Lung microvascular endothelial cell (primary cell): ENCODE measurements at regions not wholly inside any gene's neighbourhood (a gene's known extent, or its start where the extent isn't known, plus 50 kb on each side); places are given as distances from the start of the nearest gene placed in this dataset.

Experiments
- DNase-seq, 2 donors: peaks; one replicate each; pipeline versions ENCODE4 v3.0.0 to v3.0.0-alpha.2; 2010; ENCODE audit warnings: low read depth in 2 of 2

DNA sequence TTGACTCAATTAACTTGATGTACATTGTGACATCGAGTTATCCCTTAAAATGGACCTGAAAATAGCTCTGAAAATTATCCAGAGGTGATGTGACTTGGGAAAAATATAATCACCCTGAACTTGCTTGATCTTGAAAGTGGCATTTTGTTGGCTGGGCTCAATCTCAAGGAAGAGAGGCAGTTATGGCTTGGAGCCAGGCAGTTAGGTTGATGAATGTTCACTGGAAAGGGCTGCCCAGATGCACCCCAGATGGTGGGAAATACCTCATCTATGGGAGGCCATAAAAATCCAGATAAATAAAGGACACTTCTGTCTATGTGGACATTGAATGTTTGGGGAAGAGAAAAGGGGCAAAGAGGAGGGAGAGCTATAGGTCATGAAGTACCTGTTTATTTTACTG lies 55.7 kb upstream of the OR5AN1 start:
- no peak for DNase-seq

DNA sequence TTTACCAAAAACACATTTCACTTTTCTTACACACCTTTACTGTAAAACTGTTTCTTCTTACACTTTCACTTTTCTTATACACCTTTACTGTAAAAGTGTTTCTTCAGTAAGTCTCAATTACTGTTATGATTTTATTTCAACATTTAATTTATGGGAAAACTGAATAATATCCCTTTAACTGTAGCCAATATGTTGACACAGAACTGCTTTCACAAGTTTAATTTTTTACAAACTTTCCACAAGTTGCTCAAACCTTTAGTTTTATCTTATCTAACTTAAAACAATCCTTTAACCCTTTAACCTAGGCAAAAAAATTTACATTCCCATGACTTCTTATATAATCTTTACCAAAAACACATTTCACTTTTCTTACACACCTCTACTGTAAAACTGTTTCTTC lies 63.3 kb upstream of the OR5AN1 start:
- no peak for DNase-seq

DNA sequence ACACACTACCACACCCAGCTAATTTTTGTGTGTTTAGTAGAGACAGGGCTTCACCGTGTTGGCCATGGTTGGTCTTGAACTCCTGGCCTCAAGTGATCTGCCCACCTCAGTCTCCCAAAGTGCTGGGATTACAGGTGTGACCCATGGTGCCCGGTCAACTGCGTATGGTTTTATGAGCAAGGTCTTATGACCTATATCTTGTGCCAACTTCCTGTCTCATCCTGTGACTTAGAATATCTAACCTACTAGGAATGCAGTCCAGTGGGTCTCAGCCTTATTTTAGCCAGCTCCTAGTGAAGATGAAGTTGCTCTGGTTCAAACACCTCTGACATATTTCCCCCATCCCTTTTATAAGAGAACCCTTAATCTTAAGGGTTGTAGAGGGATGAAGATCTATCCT lies 66.1 kb upstream of the OR5AN1 start:
- DNase-seq: no peak

DNA sequence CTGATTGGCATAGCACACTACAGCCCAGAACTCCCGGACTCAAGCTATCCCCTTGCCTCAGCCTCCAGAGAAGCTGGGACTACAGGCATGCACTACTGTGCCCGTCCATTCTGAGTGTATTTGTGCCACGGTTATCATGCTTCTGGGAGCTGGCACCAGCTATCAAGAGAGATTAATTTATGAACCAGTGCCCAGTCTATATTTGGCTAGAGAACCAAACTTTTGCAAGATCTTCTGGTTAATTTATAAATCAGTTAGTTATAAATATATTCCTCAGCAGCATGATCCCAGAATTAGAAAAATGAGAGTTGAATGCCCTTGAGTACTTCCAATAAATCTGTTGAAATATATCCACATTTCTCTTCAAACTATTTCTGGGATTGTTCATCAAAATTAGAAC lies 67.5 kb upstream of the OR5AN1 start:
- no peak for DNase-seq

DNA sequence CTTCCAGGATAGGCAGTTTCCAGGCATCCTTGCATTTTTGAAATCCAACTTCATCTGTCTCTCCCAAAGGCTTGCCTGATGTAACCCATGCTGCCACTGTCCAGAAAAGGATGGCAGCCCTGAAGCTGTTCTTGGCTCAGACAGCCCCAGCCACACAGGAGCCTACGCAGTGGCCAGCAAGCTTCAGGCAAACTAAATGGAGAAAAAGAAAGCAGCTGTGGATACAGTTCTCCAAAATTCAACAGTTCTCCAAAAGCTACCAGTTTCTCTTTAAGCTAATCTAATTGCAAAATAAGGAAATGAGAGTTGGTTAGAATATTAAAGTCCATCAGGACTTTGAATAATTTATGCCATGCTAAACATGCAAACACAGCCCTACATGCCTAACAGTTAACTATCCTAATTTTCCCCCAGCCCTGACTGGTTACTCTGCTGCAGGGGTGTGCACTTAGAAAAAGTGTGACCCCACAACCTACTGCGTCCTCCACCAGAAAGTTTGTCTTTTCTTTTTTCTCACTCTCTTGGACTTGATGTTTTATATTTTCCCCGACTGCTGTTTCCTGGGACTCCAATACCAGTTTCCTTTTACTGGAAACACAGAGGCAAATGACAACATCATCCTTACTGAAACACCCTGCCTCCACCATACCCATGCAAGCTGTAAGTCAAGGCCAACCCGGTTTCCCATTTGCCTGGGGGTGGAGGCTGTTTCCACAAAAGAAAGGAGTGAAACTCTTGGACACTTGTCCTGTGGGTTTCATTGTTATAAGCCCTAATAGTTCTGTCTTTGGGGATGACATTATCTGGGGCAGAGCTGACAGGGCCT lies 69.1 kb upstream of the OR5AN1 start:
- no peak for DNase-seq

DNA sequence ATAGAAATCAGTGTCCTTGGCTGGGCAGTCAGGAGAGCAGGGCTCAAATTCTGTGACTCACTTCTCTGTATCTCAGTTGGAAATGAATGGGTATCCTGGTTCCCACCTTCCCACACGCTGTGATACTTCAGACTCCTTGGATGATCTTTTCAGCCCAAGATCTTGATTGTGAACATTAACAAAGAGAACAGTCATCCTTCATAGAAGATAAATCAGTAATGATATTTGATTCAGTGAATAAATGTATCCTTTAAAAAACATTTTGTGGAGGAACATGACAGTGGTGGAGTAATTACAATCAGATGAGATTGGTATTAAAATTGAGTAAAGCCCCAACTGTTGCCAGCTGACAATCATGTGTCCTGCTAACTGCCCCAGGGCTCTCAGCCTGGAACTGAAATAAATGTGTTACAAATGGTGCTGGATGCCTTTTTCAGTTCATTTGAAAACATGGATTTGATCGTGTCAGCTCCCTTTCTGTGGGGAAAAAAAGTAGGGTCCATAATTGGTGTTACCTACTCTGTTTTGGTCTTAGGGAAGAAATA lies 72.9 kb upstream of the OR5AN1 start:
- no peak for DNase-seq

DNA sequence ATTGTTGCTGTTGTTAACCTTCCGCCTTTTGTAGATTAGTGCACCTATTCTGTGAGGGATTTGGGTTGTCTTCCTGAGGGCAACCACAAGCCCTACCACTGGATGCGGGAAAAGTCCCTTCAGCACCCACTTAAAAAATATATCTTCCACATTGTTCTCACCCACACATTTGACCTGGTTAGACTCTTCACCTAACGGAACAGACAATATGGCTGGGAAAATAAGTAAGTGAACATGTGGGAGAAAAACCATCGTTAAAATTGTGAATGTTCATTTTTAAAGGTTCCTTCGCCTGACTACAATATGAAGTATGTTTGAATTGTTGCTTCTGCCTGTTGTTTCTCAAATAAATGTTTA lies 72.0 kb upstream of the MPEG1 start:
- DNase-seq: no peak

DNA sequence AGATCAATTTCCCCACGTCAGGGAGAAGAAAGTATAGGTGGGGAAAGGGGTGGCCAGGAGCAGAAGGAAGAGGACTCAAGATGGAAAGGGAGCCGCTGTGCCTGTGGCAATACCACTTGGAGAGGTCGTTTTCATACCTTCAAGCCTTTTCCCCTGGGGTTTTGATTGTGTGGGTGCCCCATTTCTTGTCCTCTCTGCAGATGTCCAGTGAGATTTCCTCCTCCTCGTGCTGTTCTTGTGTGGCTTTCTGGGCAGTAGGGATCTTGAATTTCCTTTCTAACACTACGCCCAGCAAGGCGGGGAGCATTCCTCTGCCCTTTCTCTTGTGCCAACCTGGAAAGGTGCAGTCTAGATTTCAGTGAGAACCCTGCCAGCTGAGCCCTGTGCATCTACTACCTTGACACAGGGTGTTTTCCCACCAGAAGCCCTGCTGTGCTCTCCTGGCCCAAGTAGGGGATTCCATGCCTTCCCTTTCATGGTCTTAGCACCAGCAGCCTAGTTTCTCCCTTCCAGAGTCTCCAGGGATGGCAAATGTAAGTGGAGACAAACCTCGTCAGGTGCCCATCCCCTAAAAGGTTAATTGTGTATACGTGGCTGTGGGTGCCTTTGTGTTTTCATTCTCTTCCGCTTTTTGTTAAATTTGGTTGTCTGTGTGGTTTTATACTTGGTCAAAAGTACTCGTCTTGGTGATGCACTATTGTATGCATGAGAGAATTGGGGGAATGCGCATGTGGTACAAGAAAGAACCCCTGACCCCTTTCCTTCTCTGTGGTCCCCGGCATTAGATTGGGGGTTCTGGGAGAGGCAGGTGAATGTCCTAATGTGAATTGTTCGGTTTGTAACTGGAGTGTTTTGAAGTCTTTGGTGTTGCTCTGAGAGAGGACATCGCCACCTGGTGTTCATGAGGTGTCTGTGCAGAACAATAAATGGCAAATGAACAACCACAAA lies 71.4 kb upstream of the MPEG1 start:
- DNase-seq: peak; percentile 58 to 80

DNA sequence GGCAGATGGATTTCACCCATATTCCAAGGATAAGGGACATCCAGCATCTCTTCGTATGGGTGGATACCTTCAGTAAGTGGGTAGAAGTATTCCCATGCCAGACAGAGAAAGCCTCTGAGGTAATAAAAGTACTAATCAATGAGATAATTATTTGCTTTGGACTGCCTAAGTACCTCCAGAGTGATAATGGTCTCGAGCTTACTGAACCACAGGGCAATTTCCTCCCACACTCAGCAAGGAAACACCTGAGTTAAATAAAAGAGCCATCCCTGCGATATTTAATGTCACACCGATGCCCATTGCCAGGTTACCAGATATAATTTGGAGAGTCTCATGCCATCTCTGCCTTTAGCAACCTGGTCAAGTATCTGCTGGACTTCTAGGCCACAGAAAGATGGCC lies 70.6 kb upstream of the MPEG1 start:
- DNase-seq: no peak

DNA sequence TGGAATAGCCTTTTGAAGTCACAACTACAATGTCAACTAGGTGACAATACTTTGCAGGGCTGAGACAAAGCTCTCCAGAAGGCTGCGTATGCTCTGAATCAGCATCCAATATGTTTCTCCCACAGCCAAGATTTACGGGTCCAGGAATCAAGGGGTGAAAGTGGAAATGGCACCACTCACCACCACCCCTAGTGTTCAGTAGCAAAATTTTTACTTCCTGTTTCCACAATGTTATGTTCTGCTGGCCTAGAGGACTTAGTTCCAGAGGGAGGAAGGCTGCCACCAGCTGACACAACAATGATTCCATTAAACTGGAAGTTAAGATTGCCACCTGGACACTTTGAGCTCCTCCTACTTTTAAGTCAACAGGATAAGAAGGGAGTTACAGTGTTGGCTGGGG lies 68.5 kb upstream of the MPEG1 start:
- DNase-seq: peak in 1 of 2 donors; percentile 54

DNA sequence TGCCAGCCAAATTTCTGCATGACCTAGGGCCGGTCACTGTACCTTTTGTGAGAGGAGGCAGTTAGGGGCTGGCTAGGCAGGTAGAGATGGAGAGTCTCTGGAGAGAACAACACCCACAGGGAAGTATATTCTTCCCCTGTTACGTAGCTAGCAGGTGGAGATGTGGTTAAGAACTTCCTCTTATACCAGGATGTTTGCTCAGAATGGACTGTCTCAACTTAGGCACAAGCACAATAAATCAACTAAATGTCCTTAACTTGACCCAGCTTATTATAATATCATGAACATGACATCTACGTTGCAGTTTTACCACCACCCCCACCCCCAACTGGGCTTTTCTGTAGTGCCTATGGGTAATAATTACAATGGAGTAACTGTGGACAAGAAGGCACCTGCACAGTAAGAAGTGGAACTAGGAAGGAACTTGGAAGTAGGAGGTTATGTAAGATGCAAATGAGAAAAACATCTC lies 60.7 kb upstream of the MPEG1 start:
- no peak for DNase-seq

DNA sequence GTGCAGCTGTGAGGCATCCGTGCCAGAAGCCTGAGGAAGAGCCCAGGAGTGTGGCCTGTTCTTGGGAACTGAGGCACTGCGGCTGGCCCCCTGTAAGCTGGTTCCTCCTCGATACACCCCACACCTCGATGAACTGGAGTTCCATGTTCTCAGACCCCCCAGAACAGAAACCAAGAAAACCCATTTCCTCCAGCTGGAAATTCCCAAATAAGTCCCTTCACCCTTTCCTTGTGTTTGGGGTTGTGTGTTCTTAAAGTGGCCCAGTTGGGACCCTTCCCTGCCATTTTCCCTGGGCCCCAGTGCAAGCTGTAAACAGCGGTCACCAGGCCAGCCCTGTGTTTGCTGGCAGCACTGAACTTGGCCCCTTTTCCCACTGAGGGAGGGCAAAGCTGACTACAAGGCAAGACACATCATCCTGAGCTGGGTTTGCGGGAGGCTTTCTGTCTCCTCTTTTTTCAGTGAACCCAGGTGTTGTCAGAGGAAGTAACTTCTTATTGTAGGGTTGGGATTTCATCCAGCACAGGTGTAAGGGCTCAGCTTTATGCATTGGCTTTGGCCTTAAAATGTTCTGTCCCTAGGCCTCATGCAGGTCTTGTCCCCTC lies 60.1 kb upstream of the MPEG1 start:
- no peak for DNase-seq

DNA sequence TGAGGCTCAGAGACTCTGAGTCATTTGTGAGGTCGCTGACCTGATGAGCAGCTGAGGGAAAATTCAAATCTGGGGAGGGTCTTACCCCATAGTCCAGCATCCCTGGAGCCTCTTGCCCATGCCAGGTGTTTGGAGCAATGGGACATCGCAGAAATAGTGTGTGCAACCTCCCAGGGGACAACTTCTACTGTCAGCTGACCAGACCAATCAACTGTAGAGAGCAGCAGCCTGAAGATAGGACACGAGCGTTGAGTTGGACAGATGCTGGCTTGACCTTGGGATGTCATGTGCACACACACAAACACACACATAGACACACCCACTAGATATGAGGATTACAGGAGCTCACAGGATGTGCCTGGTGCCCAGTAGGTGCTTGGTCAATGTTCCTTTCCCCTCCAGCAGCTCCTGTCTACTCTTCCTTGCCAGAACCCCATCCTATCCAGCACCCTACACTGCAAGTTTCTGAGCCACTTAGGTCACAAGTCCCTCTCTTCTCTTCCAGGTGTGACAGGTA lies 59.1 kb upstream of the MPEG1 start:
- DNase-seq: no peak

DNA sequence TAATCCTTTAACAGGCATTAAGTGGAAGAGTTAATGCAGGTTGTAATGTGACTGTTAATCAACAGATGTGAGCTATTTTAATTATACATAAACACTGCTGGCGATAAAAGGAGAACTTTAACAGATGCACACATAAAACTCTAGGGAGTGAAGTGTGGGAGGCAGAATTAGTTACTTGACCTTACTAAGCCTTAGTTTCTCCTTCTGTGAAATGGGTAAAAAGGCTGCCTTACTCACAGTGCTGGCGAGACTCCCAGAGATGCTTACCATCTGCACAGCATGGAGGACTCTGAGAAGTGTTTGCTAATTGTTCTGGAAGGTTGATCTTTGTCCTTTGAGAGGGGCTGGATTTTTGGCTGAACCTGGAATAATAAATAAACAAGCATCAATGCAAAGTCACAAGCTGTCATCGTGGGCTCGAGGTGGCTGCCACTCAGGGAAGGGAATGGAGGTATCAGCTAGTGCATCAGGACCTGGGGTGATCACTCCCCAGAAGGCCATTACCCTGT lies 58.6 kb upstream of the MPEG1 start:
- no peak for DNase-seq

DNA sequence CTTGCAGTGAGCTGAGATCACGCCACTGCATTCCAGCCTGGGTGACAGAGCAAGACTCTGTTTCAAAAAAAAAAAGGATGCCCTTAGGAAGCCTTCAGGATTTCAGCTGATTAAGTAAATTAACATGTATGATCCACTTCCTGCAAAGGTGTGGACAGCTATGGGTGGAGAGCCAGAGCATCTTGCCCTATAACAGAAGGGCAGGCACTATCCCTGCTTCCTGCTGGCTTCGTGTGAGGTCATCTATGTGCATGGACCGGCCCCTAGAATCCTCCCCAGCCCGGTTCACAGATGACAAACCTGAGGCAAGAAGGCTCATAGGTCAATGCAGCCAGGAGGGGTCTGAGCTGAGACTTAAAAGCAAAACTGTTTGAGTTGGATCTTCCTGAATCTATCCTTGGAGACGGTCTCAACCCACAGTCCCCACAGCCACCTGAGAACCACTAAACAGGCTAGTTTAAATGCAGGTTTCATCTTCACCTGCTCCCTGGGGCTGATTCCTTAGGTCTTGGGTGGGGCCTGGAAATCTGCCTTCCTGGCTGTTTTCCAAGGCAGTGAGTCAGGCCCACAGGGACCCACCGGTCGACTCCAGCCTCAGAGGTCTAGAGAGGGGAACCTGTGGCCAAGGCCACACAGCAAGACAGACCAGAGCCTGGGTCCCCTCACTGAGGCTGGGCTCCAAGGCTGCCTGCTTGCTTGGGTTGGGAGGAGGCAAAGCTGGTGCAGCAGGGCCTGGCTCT lies 55.2 kb upstream of the MPEG1 start:
- no peak for DNase-seq

DNA sequence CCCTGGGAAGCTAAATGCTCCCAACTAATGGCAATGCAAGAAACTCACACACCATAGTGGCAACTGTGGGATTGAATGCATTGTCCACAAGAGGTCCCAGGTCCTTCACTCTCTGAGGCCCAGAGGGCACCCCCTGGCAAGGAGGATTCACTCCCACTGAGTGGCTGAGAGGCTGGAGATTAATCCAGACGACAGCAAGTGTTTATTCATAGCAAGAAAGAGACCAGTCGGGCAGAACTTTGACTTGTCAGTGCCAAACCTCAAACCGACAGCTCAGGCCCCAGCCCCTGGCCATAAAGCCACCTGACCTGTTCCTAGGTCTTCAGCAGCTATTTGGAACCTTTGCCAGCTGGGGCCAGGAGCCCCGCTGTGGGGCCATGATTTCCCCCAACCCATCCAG lies 54.5 kb upstream of the MPEG1 start:
- no peak for DNase-seq

DNA sequence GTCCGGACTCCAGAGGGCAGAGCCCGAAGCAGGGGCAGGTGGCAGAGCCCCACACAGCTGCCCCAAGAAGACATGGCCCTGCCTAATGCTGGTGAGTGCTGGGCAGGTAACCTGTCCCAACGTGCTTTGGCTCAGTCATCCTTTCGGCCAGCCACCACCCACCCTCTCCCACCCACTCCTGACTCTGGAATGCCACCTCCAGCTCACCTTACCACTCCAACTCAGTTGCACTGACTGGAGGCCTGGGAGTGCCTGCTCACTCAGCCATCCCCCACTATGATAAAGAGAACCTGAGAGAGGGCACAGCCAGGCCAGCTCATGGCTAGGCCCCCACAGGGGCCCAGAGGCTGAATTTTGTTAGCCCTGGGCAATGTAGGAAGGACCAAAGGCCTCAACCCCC lies 53.8 kb upstream of the MPEG1 start:
- DNase-seq: no peak

DNA sequence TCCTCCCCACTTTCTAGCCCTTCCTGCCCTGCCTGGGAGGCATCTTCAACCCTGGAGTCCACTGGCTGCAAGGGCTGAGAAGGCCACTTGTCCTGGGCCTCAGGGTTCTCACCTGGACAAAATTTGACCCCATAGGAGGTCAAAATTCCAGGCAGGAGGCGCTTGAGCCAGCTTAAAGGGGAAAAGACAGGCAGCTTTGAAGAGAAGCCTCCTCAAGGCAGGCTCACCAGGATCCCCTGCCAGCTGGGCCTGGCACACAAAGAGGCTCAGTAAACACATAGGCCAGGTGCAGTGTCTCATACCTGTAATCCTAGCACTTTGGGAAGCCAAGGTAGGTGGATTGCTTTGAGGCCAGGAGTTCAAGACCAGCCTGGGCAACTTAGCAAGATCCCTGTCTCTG lies 53.0 kb upstream of the MPEG1 start:
- DNase-seq: no peak

DNA sequence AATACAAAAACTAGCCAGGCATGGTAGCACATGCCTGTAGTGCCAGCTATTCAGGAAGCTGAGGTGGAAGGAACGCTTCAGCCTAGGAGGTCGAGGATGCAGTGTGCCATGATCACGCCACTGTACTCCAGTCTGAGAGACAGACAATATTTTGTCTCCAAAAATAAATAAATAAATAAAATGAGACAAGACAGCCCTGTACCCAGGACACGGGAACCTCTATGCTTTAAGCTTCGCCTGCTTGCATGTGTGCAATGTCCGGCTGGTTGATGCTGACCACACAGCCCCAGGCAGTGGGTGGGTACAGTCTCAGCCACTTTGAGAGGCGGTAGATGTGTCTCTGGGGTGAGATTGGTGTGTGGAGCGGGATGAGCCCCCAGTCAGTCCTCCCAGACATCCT lies 52.0 kb upstream of the MPEG1 start:
- no peak for DNase-seq

DNA sequence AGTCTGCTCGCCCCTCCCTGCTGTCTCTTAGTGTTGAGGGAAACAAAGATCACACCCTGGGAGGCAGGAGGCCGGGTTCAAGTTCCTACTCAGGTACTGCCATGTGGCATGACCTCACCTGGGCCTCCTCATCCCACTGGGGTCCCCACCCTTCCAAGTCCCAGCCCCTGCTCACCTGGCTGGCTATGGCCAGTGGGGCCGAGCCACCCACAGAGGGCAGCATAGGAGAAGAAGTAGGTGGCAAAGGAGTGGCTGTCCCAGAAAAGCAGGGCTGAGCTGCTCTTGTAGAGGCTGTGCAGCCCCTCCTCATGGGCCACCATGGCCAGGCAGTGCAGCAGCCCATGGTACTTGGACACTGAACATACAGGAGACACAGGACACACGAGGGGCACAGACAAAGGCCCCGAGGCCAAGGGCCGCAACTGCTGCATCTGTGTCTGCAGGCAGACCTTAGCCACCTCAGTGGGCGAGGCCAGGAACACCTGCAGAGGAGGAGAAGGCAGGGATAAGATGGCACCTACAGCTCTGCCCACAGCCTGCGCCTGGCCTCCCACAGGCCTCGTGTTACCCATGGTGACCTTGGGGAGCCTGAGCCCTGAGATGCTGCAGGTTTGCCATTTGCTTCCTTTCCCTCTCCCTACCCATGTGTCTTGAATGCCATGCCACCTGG lies 50.6 kb upstream of the MPEG1 start:
- peak in 1 of 2 donors; percentile 58 for DNase-seq
